ENCODE measurements at regions not wholly inside any gene's neighbourhood (a gene's known extent, or its start where the extent isn't known, plus 50 kb on each side); places are given as distances from the start of the nearest gene placed in this dataset.

GRCh38 chr2:74066491-74067203 is 81.1 kb downstream of the BOLA3 start:
- no peak for DNase-seq

GRCh38 chr2:74067221-74067747 is 80.4 kb downstream of the BOLA3 start:
- no peak for DNase-seq

- DNase-seq = no peak
Observed at GRCh38 chr2:74070991-74071390, 76.7 kb downstream of the BOLA3 start.

GRCh38 chr2:74071426-74071825 is 76.3 kb downstream of the BOLA3 start:
- no peak for DNase-seq

GRCh38 chr2:74072565-74072964 is 75.1 kb downstream of the BOLA3 start:
- DNase-seq = no peak

- no peak for DNase-seq
Observed at GRCh38 chr2:74074487-74074886, 73.2 kb downstream of the BOLA3 start.

- DNase-seq = no peak
Observed at GRCh38 chr2:74076074-74076470, 71.6 kb downstream of the BOLA3 start.

- no peak for DNase-seq
Observed at GRCh38 chr2:74077636-74078035, 70.1 kb downstream of the BOLA3 start.

GRCh38 chr2:74078466-74078865 is 69.2 kb downstream of the BOLA3 start:
- no peak for DNase-seq

- DNase-seq = no peak
Observed at GRCh38 chr2:74079522-74080341, 68.0 kb downstream of the BOLA3 start.

- no peak for DNase-seq
Observed at GRCh38 chr2:74080346-74080745, 67.4 kb downstream of the BOLA3 start.

- no peak for DNase-seq
Observed at GRCh38 chr2:74081030-74081762, 66.5 kb downstream of the BOLA3 start.

GRCh38 chr2:74081763-74082110 is 66.0 kb downstream of the BOLA3 start:
- no peak for DNase-seq

- DNase-seq = no peak
Observed at GRCh38 chr2:74083750-74084149, 64.0 kb downstream of the BOLA3 start.

All from NCI-H345 (cell line).